ENCODE measurements at regions not wholly inside any gene's neighbourhood (a gene's known extent, or its start where the extent isn't known, plus 50 kb on each side); places are given as distances from the start of the nearest gene placed in this dataset.
A peak's percentile ranks its signal among the peaks of the same experiment; 100 is the strongest.

GRCh38 chr7:67619175-67619574 lies 622.5 kb downstream of the TYW1 start:
- CTCF ChIA-PET (ENCODE audit: partially characterized antibody) = no interaction called here

GRCh38 chr7:67620216-67620933 lies 623.7 kb downstream of the TYW1 start:
- peaks cover 0 to 3% (median under 1%) of the 10 kb centered on the region in 4 donors for H3K4me1 Mint-ChIP-seq
- H3K36me3 Mint-ChIP-seq = no peaks in the 10 kb centered on the region
- no peak for DNase-seq
- CTCF ChIA-PET (ENCODE audit: partially characterized antibody) = no interaction called here
- POLR2A ChIA-PET (ENCODE audit: partially characterized antibody) = no interaction called here
- peaks cover 0 to 7% of the 10 kb centered on the region in 2 donors for H3K27me3 Mint-ChIP-seq
- Histone ChIP-seq H3K27ac (ENCODE audit: low read depth, low read length) (no peak overlapping the region), H3K9me3 (ENCODE audit: control insufficient read depth in 1 of 2, low read length in 2 of 2) (no peaks in the 10 kb centered on the region), H3K36me3 (ENCODE audit: insufficient read depth, low read length) (no peaks in the 10 kb centered on the region), H3K27me3 (ENCODE audit: insufficient read depth, low read length) (no peaks in the 10 kb centered on the region), H3K4me1 (ENCODE audit: insufficient read depth, low read length) (peaks cover 2% of the 10 kb centered on the region), H3K4me3 (ENCODE audit: low read length in 2 of 2) (no peak overlapping the region)
- H3K4me3 Mint-ChIP-seq = no peak overlapping the region
- intact Hi-C loops (cut with micrococcal nuclease) = no loop called here
- no peak overlapping the region for H3K27ac Mint-ChIP-seq
- H3K9me3 Mint-ChIP-seq = peaks cover 0 to 4% (median 0%) of the 10 kb centered on the region in 8 donors

More at GRCh38 chr7:67619175-67619574, 622.5 kb downstream of the TYW1 start:
- Histone ChIP-seq H3K27me3 (ENCODE audit: insufficient read depth, low read length) (no peaks in the 10 kb centered on the region), H3K4me1 (ENCODE audit: insufficient read depth, low read length) (no peaks in the 10 kb centered on the region), H3K9me3 (ENCODE audit: control insufficient read depth in 1 of 2, low read length in 2 of 2) (no peaks in the 10 kb centered on the region), H3K36me3 (ENCODE audit: insufficient read depth, low read length) (no peaks in the 10 kb centered on the region), H3K4me3 (ENCODE audit: low read length in 2 of 2) (no peak overlapping the region), H3K27ac (ENCODE audit: low read depth, low read length) (no peak overlapping the region)
- Mint-ChIP-seq H3K4me3 (no peak overlapping the region), H3K27ac (no peak overlapping the region), H3K4me1 (no peaks in the 10 kb centered on the region), H3K9me3 (peaks cover 0 to 5% (median under 1%) of the 10 kb centered on the region in 8 donors), H3K36me3 (no peaks in the 10 kb centered on the region), H3K27me3 (peaks cover 0 to 7% of the 10 kb centered on the region in 2 donors)
- intact Hi-C loops (cut with micrococcal nuclease) = no loop called here
- DNase-seq = no peak
- POLR2A ChIA-PET (ENCODE audit: partially characterized antibody) = no interaction called here

- H3K9me3 Mint-ChIP-seq = peaks cover 0 to 5% (median 0%) of the 10 kb centered on the region in 8 donors
- no peak overlapping the region for H3K4me3 ChIP-seq (ENCODE audit: low read length in 2 of 2)
- H3K27ac Mint-ChIP-seq = no peak overlapping the region
- DNase-seq = no peak
- H3K4me3 Mint-ChIP-seq = no peak overlapping the region
- H3K27me3 ChIP-seq (ENCODE audit: insufficient read depth, low read length) = no peaks in the 10 kb centered on the region
- H3K27ac ChIP-seq (ENCODE audit: low read depth, low read length) = no peak overlapping the region
- CTCF ChIA-PET (ENCODE audit: partially characterized antibody) = no interaction called here
- no peaks in the 10 kb centered on the region for H3K9me3 ChIP-seq (ENCODE audit: control insufficient read depth in 1 of 2, low read length in 2 of 2)
- POLR2A ChIA-PET (ENCODE audit: partially characterized antibody) = no interaction called here
- peaks cover 3% of the 10 kb centered on the region for H3K4me1 ChIP-seq (ENCODE audit: insufficient read depth, low read length)
- H3K4me1 Mint-ChIP-seq = peaks cover 2 to 7% (median 3%) of the 10 kb centered on the region in 4 donors
- peaks cover 0 to 7% of the 10 kb centered on the region in 2 donors for H3K27me3 Mint-ChIP-seq
- no peaks in the 10 kb centered on the region for H3K36me3 ChIP-seq (ENCODE audit: insufficient read depth, low read length)
- intact Hi-C loops (cut with micrococcal nuclease) = no loop called here
- H3K36me3 Mint-ChIP-seq = no peaks in the 10 kb centered on the region
These were observed 625.1 kb downstream of the TYW1 start for GRCh38 chr7:67621704-67622103.

GRCh38 chr7:67625257-67625737 lies 628.7 kb downstream of the TYW1 start:
- Mint-ChIP-seq H3K36me3 (no peaks in the 10 kb centered on the region), H3K9me3 (peaks cover 0 to 10% (median under 1%) of the 10 kb centered on the region in 8 donors), H3K4me3 (no peak overlapping the region), H3K27me3 (peaks cover 0 to 2% of the 10 kb centered on the region in 2 donors), H3K27ac (no peak overlapping the region), H3K4me1 (peaks cover 2 to 7% (median 3%) of the 10 kb centered on the region in 4 donors)
- ChIA-PET POLR2A (ENCODE audit: partially characterized antibody) (no interaction called here), CTCF (ENCODE audit: partially characterized antibody) (interaction anchor here (0.7 to 0.9 kb wide), 2 partner anchors 16 to 31 kb away, joined by 3 read pairs; no protein-coding TSS in a partner anchor)
- Histone ChIP-seq H3K4me1 (ENCODE audit: insufficient read depth, low read length) (peaks cover 3% of the 10 kb centered on the region), H3K36me3 (ENCODE audit: insufficient read depth, low read length) (no peaks in the 10 kb centered on the region), H3K4me3 (ENCODE audit: low read length in 2 of 2) (no peak overlapping the region), H3K9me3 (ENCODE audit: control insufficient read depth in 1 of 2, low read length in 2 of 2) (no peaks in the 10 kb centered on the region), H3K27me3 (ENCODE audit: insufficient read depth, low read length) (no peaks in the 10 kb centered on the region), H3K27ac (ENCODE audit: low read depth, low read length) (no peak overlapping the region)
- intact Hi-C loops (cut with micrococcal nuclease) = no loop called here
- peak in 2 of 5 donors; percentile 3 to 6 for DNase-seq

GRCh38 chr7:67631476-67631875 lies 634.8 kb downstream of the TYW1 start:
- no peaks in the 10 kb centered on the region for H3K4me1 ChIP-seq (ENCODE audit: insufficient read depth, low read length)
- ChIA-PET CTCF (ENCODE audit: partially characterized antibody) (no interaction called here), POLR2A (ENCODE audit: partially characterized antibody) (no interaction called here)
- intact Hi-C loops (cut with micrococcal nuclease) = no loop called here
- H3K27me3 Mint-ChIP-seq = no peaks in the 10 kb centered on the region
- peaks cover 0 to 11% (median 3%) of the 10 kb centered on the region in 8 donors for H3K9me3 Mint-ChIP-seq
- no peak overlapping the region for H3K27ac ChIP-seq (ENCODE audit: low read depth, low read length)
- no peaks in the 10 kb centered on the region for H3K36me3 Mint-ChIP-seq
- no peak overlapping the region for H3K4me3 Mint-ChIP-seq
- H3K27me3 ChIP-seq (ENCODE audit: insufficient read depth, low read length) = no peaks in the 10 kb centered on the region
- H3K36me3 ChIP-seq (ENCODE audit: insufficient read depth, low read length) = no peaks in the 10 kb centered on the region
- H3K4me3 ChIP-seq (ENCODE audit: low read length in 2 of 2) = no peak overlapping the region
- H3K9me3 ChIP-seq (ENCODE audit: control insufficient read depth in 1 of 2, low read length in 2 of 2) = no peaks in the 10 kb centered on the region
- H3K4me1 Mint-ChIP-seq = no peaks in the 10 kb centered on the region
- H3K27ac Mint-ChIP-seq = no peak overlapping the region
- DNase-seq = no peak

- Mint-ChIP-seq H3K27ac (no peak overlapping the region), H3K27me3 (no peaks in the 10 kb centered on the region), H3K9me3 (peaks cover 0 to 13% (median 2%) of the 10 kb centered on the region in 8 donors), H3K36me3 (no peaks in the 10 kb centered on the region), H3K4me3 (no peak overlapping the region), H3K4me1 (no peaks in the 10 kb centered on the region)
- no peak for DNase-seq
- intact Hi-C loops (cut with micrococcal nuclease) = no loop called here
- Histone ChIP-seq H3K4me1 (ENCODE audit: insufficient read depth, low read length) (no peaks in the 10 kb centered on the region), H3K4me3 (ENCODE audit: low read length in 2 of 2) (no peak overlapping the region), H3K27me3 (ENCODE audit: insufficient read depth, low read length) (no peaks in the 10 kb centered on the region), H3K27ac (ENCODE audit: low read depth, low read length) (no peak overlapping the region), H3K36me3 (ENCODE audit: insufficient read depth, low read length) (no peaks in the 10 kb centered on the region), H3K9me3 (ENCODE audit: control insufficient read depth in 1 of 2, low read length in 2 of 2) (no peaks in the 10 kb centered on the region)
- POLR2A ChIA-PET (ENCODE audit: partially characterized antibody) = no interaction called here
- CTCF ChIA-PET (ENCODE audit: partially characterized antibody) = interaction anchor here (0.8 kb wide), 1 partner anchor 8 kb away, joined by 3 read pairs; no protein-coding TSS in a partner anchor
These were observed 638.6 kb downstream of the TYW1 start for GRCh38 chr7:67635271-67635670.

GRCh38 chr7:67636348-67637022 lies 639.9 kb downstream of the TYW1 start:
- no peak overlapping the region for H3K27ac ChIP-seq (ENCODE audit: low read depth, low read length)
- Mint-ChIP-seq H3K4me3 (no peak overlapping the region), H3K27ac (no peak overlapping the region), H3K9me3 (peaks cover 0 to 13% (median 2%) of the 10 kb centered on the region in 8 donors), H3K4me1 (no peaks in the 10 kb centered on the region), H3K27me3 (no peaks in the 10 kb centered on the region), H3K36me3 (no peaks in the 10 kb centered on the region)
- no peaks in the 10 kb centered on the region for H3K27me3 ChIP-seq (ENCODE audit: insufficient read depth, low read length)
- no peak for DNase-seq
- CTCF ChIA-PET (ENCODE audit: partially characterized antibody) = no interaction called here
- no peaks in the 10 kb centered on the region for H3K9me3 ChIP-seq (ENCODE audit: control insufficient read depth in 1 of 2, low read length in 2 of 2)
- H3K36me3 ChIP-seq (ENCODE audit: insufficient read depth, low read length) = no peaks in the 10 kb centered on the region
- no peaks in the 10 kb centered on the region for H3K4me1 ChIP-seq (ENCODE audit: insufficient read depth, low read length)
- H3K4me3 ChIP-seq (ENCODE audit: low read length in 2 of 2) = no peak overlapping the region
- POLR2A ChIA-PET (ENCODE audit: partially characterized antibody) = no interaction called here
- intact Hi-C loops (cut with micrococcal nuclease) = no loop called here
